HG03432 (cell line): ENCODE measurements at regions not wholly inside any gene's neighbourhood (a gene's known extent, or its start where the extent isn't known, plus 50 kb on each side); places are given as distances from the start of the nearest gene placed in this dataset.

Source experiments
- ATAC-seq: cut with Tn5 transposase; IDR thresholded peaks from one replicate; pipeline ENCODE4 v1.9.1; 2021; ENCODE audit warnings: mild to moderate bottlenecking, moderate library complexity; ENCODE audit not compliant: unreplicated experiment

DNA sequence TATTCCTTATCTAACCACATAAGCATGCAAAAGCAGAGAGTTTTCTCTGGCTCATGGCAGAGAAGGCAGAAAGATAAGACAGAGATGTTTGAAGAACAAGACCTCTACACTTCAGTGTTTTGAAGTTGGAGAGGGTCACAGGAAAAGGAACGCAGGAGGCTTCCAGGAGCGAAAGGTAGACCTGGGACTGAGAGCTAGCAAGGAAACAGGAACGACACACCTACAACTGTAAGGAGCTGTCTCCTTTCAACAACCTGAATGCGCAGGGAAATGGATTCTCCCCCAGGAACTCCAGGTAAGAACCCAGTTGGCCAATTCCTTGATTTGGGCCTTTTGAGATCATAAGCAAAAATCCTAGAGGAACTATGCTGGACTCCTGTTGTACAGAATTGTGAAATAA is 746.6 kb upstream of the DDX18 start:
- no peak for ATAC-seq

- ATAC-seq, result no peak
Measured at GRCh38 chr2:117068371-117068770, 746.1 kb upstream of the DDX18 start.

GRCh38 chr2:117071556-117072102 is 742.9 kb upstream of the DDX18 start:
- ATAC-seq, result no peak

DNA sequence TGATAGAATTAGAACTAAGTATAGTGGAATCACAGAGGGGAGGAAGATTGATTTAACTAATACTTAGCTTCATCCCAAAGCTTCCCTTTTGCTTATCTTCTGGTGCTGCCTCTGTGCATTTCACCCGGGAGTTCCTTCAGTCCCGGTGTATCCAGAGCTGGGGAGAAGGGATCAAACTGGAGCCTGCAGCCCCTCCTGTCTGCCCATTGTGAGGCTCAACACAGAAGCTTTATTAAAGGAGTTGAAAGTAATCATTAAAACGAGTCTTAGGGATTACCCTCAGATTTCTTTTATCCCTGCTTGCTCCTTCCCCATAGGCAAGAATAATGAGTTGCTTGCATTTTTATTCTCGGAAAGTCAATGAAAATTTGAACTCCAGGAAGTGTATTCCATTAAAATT is 739.7 kb upstream of the DDX18 start:
- ATAC-seq, result no peak

- no peak for ATAC-seq
Measured at GRCh38 chr2:117085256-117085655, 729.2 kb upstream of the DDX18 start.

DNA sequence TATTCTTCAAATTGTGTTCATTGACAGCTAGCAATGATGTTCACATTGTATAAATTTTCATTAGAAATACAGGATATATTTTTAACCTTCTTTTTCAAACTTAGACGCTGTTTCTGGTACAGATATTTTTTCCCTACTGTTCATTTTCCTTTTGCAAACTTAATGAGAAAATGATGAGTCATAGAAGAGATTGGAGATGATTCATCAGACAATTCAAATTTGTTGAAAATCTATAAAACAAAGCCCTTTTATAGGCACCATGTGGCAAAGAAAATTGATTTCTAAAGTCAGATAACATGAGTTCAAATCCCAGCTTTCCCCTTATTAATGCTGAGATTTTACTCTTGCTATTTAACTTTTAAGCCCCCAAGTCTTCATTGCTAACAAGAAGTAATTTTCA is 728.8 kb upstream of the DDX18 start:
- ATAC-seq, result no peak

DNA sequence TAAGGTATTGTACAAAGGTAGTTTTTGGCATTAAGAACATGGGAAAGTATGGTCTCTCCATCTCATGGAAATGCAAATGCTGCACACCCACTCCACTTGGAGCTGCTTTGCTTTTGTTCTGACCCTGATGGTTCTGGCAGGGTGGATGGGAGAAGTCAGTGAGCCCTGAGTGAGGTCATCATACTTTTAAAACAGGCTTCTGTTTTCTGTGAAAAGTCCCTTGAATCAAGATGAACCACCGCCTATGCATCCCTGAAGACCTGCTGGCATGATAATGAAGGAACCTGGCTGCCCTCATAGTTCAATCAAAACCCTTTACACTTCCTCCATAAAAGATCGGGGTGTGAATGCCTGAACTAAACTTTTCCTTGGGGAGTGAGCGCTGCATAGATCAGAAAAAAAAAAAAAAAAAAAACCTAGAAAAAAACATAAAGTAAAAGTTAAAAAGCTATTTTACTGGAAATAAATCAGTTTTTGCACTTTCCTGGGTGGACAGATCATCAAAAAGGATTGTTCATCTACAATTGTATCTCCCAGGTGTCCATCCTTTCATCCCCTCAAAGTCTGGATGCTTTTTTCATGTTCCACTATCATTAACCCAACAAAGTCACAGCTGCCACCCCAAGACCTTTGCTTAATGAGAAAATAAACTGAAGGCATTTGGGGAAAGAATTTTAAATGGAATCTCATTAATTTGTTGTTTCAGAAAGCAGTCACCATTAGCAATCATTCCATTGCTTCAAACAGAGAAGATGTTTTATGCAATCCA is 728.1 kb upstream of the DDX18 start:
- no peak for ATAC-seq

- ATAC-seq, result no peak
Measured at GRCh38 chr2:117086943-117087250, 727.6 kb upstream of the DDX18 start.

DNA sequence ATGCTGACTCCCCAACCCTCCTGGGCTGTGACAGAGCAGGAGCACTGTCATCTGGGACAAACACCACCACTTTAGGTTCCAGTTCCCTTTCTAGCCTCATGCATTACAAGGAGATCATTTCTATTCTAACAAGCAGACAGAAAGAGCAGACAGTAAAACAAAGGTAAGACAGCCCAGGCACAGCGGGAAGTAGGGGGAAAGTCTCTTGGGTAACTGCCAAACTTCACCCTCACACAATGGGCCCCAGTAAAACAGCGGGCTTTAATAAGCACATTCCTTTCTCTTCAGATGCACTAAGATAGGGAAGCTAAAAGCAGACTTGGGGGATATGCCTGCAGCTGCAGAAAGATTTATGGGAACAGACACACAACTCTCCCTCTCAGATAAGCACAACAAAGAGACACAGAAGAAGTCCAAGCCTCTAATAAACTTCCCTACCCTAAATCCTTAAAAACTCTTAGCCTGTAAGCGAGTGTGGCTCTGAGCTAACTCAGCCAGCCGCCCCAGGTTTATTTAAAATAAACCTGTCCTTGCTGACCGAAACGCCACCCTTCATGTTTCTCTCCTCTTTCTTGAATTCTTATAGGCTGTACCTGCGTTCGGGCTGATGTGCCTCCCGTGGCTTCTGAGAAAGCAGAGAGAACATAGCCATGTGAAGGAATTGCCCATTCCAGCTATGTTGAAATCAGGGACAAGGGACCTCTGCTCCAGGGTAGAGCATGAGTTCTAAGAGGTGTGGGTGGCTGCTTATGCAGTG is 726.8 kb upstream of the DDX18 start:
- no peak for ATAC-seq

- ATAC-seq, result no peak
Measured at GRCh38 chr2:117091041-117091837, 723.3 kb upstream of the DDX18 start.

GRCh38 chr2:117101613-117102012 is 712.9 kb upstream of the DDX18 start:
- no peak for ATAC-seq

DNA sequence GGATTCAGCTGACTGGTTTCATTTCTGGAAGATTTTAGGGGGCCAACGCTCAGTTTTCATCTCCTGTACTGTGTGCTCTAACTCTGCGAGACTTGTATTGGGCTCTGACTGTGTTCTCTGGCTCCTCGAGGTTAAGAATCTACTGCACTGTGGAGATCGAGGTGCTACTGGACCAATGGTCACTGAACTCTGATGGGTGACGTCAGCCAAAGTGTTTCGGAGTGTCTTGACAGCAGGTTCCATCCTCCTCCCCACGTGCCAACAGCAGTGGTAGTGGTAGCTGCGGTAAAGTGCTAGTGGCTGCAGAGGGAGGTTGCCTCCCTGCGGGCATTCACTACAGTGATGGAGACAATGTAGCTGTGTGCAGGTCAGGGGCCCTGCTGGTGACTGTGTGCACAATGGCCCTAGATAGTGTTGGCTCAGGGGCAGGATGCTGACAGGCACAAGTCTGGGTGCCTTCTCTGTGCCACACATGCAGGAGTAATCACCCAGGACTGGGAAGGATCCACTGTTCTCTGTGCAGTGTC is 705.7 kb upstream of the DDX18 start:
- ATAC-seq, result no peak

DNA sequence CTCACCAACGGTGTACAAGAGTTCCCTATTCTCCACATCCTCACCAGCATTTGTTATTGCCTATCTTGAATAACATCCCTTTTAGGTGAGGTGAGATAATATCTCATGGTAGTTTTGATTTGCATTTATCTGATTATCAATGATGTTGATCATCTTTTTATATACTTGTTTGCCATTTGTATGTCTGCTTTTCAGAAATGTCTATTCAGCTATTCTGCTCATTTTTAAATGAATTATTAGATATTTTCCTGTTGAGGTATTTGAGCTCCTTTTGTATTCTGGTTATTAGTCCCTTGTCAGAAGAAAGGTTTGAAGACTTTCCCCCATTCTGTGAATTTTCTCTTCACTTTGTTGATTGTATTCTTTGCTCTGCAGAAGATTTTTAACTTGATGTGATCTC is 695.5 kb upstream of the DDX18 start:
- no peak for ATAC-seq

DNA sequence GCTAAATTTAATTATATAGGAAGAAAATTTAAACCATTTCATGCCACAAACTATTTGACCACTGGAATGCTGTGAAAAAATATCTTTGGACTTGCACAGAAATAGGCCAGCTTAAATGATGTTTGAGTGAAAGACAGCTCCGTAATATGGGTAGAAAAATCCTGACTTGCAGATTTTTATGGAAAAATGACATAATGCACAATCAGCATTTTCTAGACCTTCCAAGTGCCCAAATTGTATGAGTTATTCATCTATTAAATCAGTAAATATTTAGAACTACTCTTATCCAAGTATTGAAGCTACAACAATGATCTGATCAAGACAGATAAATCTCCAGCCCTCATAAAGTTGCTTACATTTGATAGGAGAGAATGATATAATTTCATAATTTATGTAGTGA is 691.1 kb upstream of the DDX18 start:
- ATAC-seq, result no peak

DNA sequence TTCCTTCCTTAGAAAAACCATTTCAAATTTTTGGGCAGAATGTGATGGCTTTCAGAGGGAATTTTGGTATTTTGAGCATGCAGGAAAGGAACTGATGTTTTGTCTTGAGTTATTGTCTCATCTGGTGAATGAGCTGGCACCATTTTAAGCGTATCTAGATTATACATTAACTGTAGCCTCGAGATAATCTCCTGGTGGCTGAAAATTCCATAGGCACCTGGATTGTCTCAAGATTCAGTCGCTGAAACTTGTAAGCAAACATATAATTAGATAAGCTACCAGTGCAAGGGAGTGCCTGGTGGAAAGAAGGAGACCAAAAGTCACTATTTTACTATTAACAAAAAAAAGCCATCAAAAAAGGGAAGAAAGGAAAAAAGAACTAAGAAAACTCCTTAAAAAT is 687.8 kb upstream of the DDX18 start:
- no peak for ATAC-seq

DNA sequence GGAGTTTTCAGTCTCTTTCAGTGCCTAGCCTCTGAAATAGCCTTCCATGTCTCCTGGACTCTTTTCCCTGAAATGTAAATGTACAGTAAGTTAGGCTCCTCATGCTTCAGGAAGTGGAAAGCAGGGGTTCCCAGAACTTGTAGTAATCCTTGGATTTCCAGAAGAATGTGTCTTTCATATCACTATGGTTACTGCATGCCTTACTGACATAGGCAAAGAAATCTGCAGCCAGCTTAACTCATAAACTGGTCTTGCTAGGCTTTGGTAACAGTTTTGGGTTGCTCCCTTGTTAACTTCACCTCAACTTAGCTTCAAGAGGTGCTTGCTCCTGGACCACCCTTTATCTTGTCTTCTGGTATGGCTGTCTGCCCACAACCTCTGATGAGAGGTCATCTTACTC is 686.8 kb upstream of the DDX18 start:
- ATAC-seq, result no peak

DNA sequence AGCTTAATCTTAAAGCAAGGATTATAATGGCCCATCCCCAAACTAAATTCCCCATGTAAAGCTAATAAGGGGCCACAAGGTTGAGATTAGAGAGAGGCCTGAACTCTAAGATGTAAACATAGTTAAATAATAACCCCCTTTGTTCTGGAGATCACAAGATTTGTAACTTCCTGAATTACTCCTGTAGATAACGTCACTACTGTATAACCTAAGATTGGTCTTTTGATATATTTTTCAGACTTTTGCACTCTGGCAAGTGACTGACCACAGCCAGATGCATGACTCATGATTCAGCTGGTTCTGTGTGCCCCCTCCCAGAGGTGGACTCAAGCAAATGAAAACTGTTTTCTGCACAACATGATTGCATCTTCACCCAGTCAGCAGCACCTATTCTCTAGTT is 686.0 kb upstream of the DDX18 start:
- no peak for ATAC-seq

GRCh38 chr2:117137371-117137770 is 677.1 kb upstream of the DDX18 start:
- no peak for ATAC-seq

- ATAC-seq, result no peak
Measured at GRCh38 chr2:117169036-117169765, 645.3 kb upstream of the DDX18 start.

DNA sequence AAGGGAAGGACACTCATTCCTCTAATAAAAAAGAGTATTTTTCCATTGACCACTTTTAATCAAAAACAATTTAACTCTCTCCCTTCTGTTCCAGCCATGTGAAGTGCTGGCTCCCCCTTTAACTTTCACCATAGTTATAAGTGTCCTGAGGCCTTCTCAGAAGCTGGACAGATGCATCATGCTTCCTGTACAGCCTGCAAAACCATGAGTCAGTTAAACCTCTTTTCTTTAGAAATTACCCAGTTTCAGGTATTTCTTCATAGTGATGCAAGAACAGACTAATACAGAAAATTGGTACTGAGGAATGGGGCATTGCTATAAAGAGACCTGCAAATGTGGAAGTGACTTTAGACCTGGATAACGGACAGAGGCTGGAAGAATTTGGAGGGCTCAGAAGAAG is 643.6 kb upstream of the DDX18 start:
- ATAC-seq, result no peak

- ATAC-seq, result no peak
Measured at GRCh38 chr2:117179405-117179804, 635.1 kb upstream of the DDX18 start.
